Stromal cell of bone marrow (primary cell): ENCODE measurements at regions not wholly inside any gene's neighbourhood (a gene's known extent, or its start where the extent isn't known, plus 50 kb on each side); places are given as distances from the start of the nearest gene placed in this dataset.

Source experiments
- DNase-seq: peaks from one replicate; pipeline ENCODE4 v3.0.0-alpha.2; 2012; ENCODE audit warnings: low read depth

GRCh38 chr18:46408334-46408987, 248.6 kb downstream of the LOXHD1 start:
- no peak for DNase-seq

GRCh38 chr18:46411191-46411828, 245.7 kb downstream of the LOXHD1 start:
- DNase-seq: no peak

GRCh38 chr18:46411867-46412690, 244.9 kb downstream of the LOXHD1 start:
- no peak for DNase-seq

- no peak for DNase-seq
Measured at GRCh38 chr18:46412916-46413315, 244.1 kb downstream of the LOXHD1 start.

GRCh38 chr18:46413684-46414083, 243.3 kb downstream of the LOXHD1 start:
- no peak for DNase-seq

- no peak for DNase-seq
Measured at GRCh38 chr18:46414863-46415262, 242.2 kb downstream of the LOXHD1 start.

- DNase-seq: no peak
Measured at GRCh38 chr18:46415532-46416252, 241.3 kb downstream of the LOXHD1 start.

GRCh38 chr18:46416706-46417638, 240.0 kb downstream of the LOXHD1 start:
- DNase-seq: no peak

GRCh38 chr18:46418663-46419260, 238.3 kb downstream of the LOXHD1 start:
- DNase-seq: no peak

GRCh38 chr18:46419391-46420141, 237.5 kb downstream of the LOXHD1 start:
- no peak for DNase-seq

GRCh38 chr18:46421973-46422551, 235.0 kb downstream of the LOXHD1 start:
- no peak for DNase-seq

- DNase-seq: no peak
Measured at GRCh38 chr18:46422552-46423055, 234.4 kb downstream of the LOXHD1 start.

- DNase-seq: no peak
Measured at GRCh38 chr18:46423226-46423805, 233.7 kb downstream of the LOXHD1 start.

- no peak for DNase-seq
Measured at GRCh38 chr18:46424898-46425297, 232.1 kb downstream of the LOXHD1 start.

GRCh38 chr18:46425511-46425910, 231.5 kb downstream of the LOXHD1 start:
- no peak for DNase-seq

GRCh38 chr18:46426021-46426678, 230.9 kb downstream of the LOXHD1 start:
- no peak for DNase-seq

- DNase-seq: no peak
Measured at GRCh38 chr18:46426679-46427047, 230.4 kb downstream of the LOXHD1 start.
